MCF 10A (cell line): ENCODE measurements at regions not wholly inside any gene's neighbourhood (a gene's known extent, or its start where the extent isn't known, plus 50 kb on each side); places are given as distances from the start of the nearest gene placed in this dataset.

Experiments used
- BruUV-seq: library from RNA; stranded (reverse); fragments of 400-500 nt; replicated peaks from 2 replicates; lab custom pipeline; 2021; lab: Mats Ljungman, UMichigan
- CTCF ChIA-PET: fragments of 300-600 bp; sonication (Branson Sonifier 250); formaldehyde crosslinking; extraction: SDS; loops from one replicate; lab custom pipeline; 2021; ENCODE audit warnings: antibody characterized with exemption, inconsistent platforms; lab: Yijun Ruan, JAX
- POLR2A ChIA-PET: fragments of 300-600, 350-650 bp; sonication (Branson Sonifier 250); formaldehyde crosslinking; extraction: SDS; loops from one replicate; lab custom pipeline; 2020; ENCODE audit warnings: antibody characterized with exemption, inconsistent platforms; lab: Yijun Ruan, JAX
- DNase-seq: peaks from one replicate; pipeline ENCODE4 v3.0.0-alpha.2; 2018; ENCODE audit not compliant: unreplicated experiment
- H3K27ac Mint-ChIP-seq: one replicate; pipeline ENCODE4 v1.8.0; 2022; ENCODE audit warnings: mild to moderate bottlenecking, low read depth, mixed read lengths; ENCODE audit not compliant: unreplicated experiment
- H3K27me3 Mint-ChIP-seq: one replicate; pipeline ENCODE4 v1.8.0; 2022; ENCODE audit warnings: mixed read lengths; ENCODE audit not compliant: insufficient read depth, unreplicated experiment
- H3K36me3 Mint-ChIP-seq: one replicate; pipeline ENCODE4 v1.8.0; 2022; ENCODE audit warnings: mild to moderate bottlenecking, moderate library complexity, mixed read lengths; ENCODE audit not compliant: insufficient read depth, unreplicated experiment
- H3K4me1 Mint-ChIP-seq: one replicate; pipeline ENCODE4 v1.8.0; 2022; ENCODE audit warnings: mixed read lengths; ENCODE audit not compliant: insufficient read depth, unreplicated experiment
- H3K4me3 Mint-ChIP-seq: one replicate; pipeline ENCODE4 v1.8.0; 2022; ENCODE audit warnings: mild to moderate bottlenecking, moderate library complexity, mixed read lengths; ENCODE audit not compliant: unreplicated experiment
- H3K9me3 Mint-ChIP-seq: one replicate; pipeline ENCODE4 v1.8.0; 2022; ENCODE audit warnings: mixed read lengths; ENCODE audit not compliant: unreplicated experiment
- CTCF ChIP-seq: fragments of 200-600 bp; IDR thresholded peaks from one replicate; pipeline ENCODE4 v1.8.0; 2022; ENCODE audit warnings: antibody characterized with exemption, mild to moderate bottlenecking; ENCODE audit not compliant: unreplicated experiment
- intact Hi-C: fragments of 100-400 bp; cut with micrococcal nuclease; formaldehyde crosslinking; loops from 2 replicates; pipeline ENCODE4 v1.14.1; 2022

GRCh38 chr3:182693723-182694122, 99.6 kb upstream of the ATP11B start:
- CTCF ChIA-PET, result interaction anchor here (0.5 to 0.7 kb wide), 2 partner anchors 22 to 195 kb away, joined by 3 read pairs; no protein-coding TSS in a partner anchor
- no peaks in the 10 kb centered on the region for H3K27me3 Mint-ChIP-seq
- no peak overlapping the region for H3K27ac Mint-ChIP-seq
- no TSS peak for BruUV-seq
- peaks cover 7% of the 10 kb centered on the region for H3K4me1 Mint-ChIP-seq
- intact Hi-C loops, result no loop called here
- H3K4me3 Mint-ChIP-seq, result no peak overlapping the region
- POLR2A ChIA-PET, result no interaction called here
- no peaks in the 10 kb centered on the region for H3K36me3 Mint-ChIP-seq
- DNase-seq, result no peak
- no peaks in the 10 kb centered on the region for H3K9me3 Mint-ChIP-seq
- TF ChIP-seq CTCF, result no peak

- BruUV-seq, result no TSS peak
- ChIA-PET POLR2A (interaction anchor here (0.9 kb wide), 1 partner anchor 12 kb away, joined by 3 read pairs; no protein-coding TSS in a partner anchor), CTCF (interaction anchor here (0.7 to 4.3 kb wide), 3 partner anchors 13 to 1482 kb away, joined by 3 to 25 read pairs (median 5); no protein-coding TSS in a partner anchor)
- intact Hi-C loops, result no loop called here
- H3K9me3 Mint-ChIP-seq, result no peaks in the 10 kb centered on the region
- no peak for DNase-seq
- H3K4me3 Mint-ChIP-seq, result no peak overlapping the region
- no peaks in the 10 kb centered on the region for H3K27me3 Mint-ChIP-seq
- no peaks in the 10 kb centered on the region for H3K4me1 Mint-ChIP-seq
- no peak for TF ChIP-seq CTCF
- no peaks in the 10 kb centered on the region for H3K36me3 Mint-ChIP-seq
- H3K27ac Mint-ChIP-seq, result no peak overlapping the region
Measured at GRCh38 chr3:182696916-182697315, 96.4 kb upstream of the ATP11B start.

- Mint-ChIP-seq H3K9me3 (no peaks in the 10 kb centered on the region), H3K36me3 (no peaks in the 10 kb centered on the region), H3K4me3 (no peak overlapping the region), H3K27me3 (no peaks in the 10 kb centered on the region), H3K4me1 (no peaks in the 10 kb centered on the region), H3K27ac (no peak overlapping the region)
- CTCF ChIA-PET, result interaction anchor here (1.2 to 4.3 kb wide), 3 partner anchors 11 to 14 kb away, joined by 4 to 25 read pairs (median 5); no protein-coding TSS in a partner anchor
- POLR2A ChIA-PET, result no interaction called here
- no peak for TF ChIP-seq CTCF
- DNase-seq, result no peak
- intact Hi-C loops, result no loop called here
- no TSS peak for BruUV-seq
Measured at GRCh38 chr3:182697345-182697919, 95.9 kb upstream of the ATP11B start.

- H3K36me3 Mint-ChIP-seq, result no peaks in the 10 kb centered on the region
Measured at GRCh38 chr3:182698078-182698477, 95.2 kb upstream of the ATP11B start.

More at GRCh38 chr3:182698078-182698477, 95.2 kb upstream of the ATP11B start:
- no TSS peak for BruUV-seq
- Mint-ChIP-seq H3K27me3 (no peaks in the 10 kb centered on the region), H3K27ac (no peak overlapping the region), H3K4me3 (no peak overlapping the region), H3K9me3 (no peaks in the 10 kb centered on the region), H3K4me1 (no peaks in the 10 kb centered on the region)
- ChIA-PET POLR2A (no interaction called here), CTCF (interaction anchor here (0.7 to 4.3 kb wide), 5 partner anchors 10 to 332 kb away, joined by 3 to 25 read pairs (median 5); no protein-coding TSS in a partner anchor)
- DNase-seq, result no peak
- intact Hi-C loops, result no loop called here
- no peak for TF ChIP-seq CTCF
